ENCODE measurements at regions not wholly inside any gene's neighbourhood (a gene's known extent, or its start where the extent isn't known, plus 50 kb on each side); places are given as distances from the start of the nearest gene placed in this dataset.
"Not testable (repeated sequence)": the region's sequence is repeated elsewhere in the genome, so short reads cannot be mapped to it uniquely, and the experiment has no call there.

DNA sequence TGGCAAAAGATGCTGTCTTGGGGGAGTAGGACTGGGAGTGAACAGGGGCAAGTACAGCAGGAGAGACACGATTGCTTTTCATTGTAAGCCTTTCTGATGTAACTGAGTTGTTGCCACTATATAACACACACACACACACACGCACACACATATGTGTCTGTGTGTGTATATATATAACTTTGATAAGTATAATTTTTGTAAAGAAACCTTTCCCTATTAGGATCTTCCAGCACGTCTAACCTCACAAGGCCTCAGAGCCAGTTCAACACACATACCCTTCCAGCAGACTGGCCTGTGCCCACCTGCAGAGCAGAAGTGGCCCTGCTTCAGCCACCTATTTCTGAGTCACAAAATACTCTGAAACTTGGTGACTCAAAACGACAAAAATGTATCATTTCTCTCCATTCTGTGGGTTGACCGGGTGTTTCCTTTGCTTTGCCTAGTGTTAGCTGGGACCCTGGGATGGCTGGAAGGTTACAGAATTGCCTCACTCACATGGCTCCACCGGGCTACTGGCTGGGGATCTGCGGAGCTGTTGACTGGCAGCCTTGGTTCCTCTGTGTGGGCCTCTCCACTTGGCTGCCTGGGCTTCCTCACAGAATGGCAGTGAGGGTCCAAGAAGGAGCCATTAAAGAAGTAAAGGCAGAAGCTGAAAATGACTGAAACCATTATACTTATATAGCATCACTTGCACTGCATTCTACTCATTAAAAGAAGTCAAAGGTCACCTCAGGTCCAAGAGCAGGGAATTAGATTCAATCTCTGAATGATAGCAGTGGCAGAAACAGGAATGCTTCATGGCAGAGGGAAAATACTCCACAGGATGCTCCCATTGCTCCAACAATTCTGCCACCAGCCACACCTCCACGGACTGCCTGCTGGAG is 126.4 kb downstream of the BANF2 start:
- no peak for DNase-seq
- ATAC-seq: peak; percentile 66 to 74
- H3K4me3 Mint-ChIP-seq: no peak overlapping the region

GRCh38 chr20:17825252-17825959 is 125.6 kb downstream of the BANF2 start:
- DNase-seq (no peak), ATAC-seq (no peak)
- Mint-ChIP-seq H3K4me1 (ENCODE audit: low read depth) (no peaks in the 10 kb centered on the region), H3K36me3 (ENCODE audit: insufficient read depth) (no peaks in the 10 kb centered on the region), H3K4me3 (no peak overlapping the region), H3K9me3 (no peaks in the 10 kb centered on the region), H3K27me3 (ENCODE audit: low read depth) (no peaks in the 10 kb centered on the region)

More for the DNA sequence above, 126.4 kb downstream of the BANF2 start:
- Mint-ChIP-seq H3K4me1 (ENCODE audit: low read depth) (no peaks in the 10 kb centered on the region), H3K36me3 (ENCODE audit: insufficient read depth) (no peaks in the 10 kb centered on the region), H3K27me3 (ENCODE audit: low read depth) (no peaks in the 10 kb centered on the region), H3K9me3 (no peaks in the 10 kb centered on the region)

- no peaks in the 10 kb centered on the region for H3K36me3 Mint-ChIP-seq (ENCODE audit: insufficient read depth)
- H3K27me3 Mint-ChIP-seq (ENCODE audit: low read depth): no peaks in the 10 kb centered on the region
- H3K4me1 Mint-ChIP-seq (ENCODE audit: low read depth): no peaks in the 10 kb centered on the region
- DNase-seq (no peak), ATAC-seq (no peak)
- no peaks in the 10 kb centered on the region for H3K9me3 Mint-ChIP-seq
- no peak overlapping the region for H3K4me3 Mint-ChIP-seq
Observed at GRCh38 chr20:17824676-17825251, 125.0 kb downstream of the BANF2 start.

- no peak for ATAC-seq
- no peak for DNase-seq
- H3K4me3 Mint-ChIP-seq: no peak overlapping the region
- H3K4me1 Mint-ChIP-seq (ENCODE audit: low read depth): no peaks in the 10 kb centered on the region
- no peaks in the 10 kb centered on the region for H3K36me3 Mint-ChIP-seq (ENCODE audit: insufficient read depth)
- no peaks in the 10 kb centered on the region for H3K27me3 Mint-ChIP-seq (ENCODE audit: low read depth)
- peaks cover 5% of the 10 kb centered on the region for H3K9me3 Mint-ChIP-seq
Observed at GRCh38 chr20:17823409-17824144, 123.8 kb downstream of the BANF2 start.

- ATAC-seq (no peak), DNase-seq (no peak)
- H3K27me3 Mint-ChIP-seq (ENCODE audit: low read depth): no peaks in the 10 kb centered on the region
- no peaks in the 10 kb centered on the region for H3K36me3 Mint-ChIP-seq (ENCODE audit: insufficient read depth)
- H3K9me3 Mint-ChIP-seq: peaks cover 5% of the 10 kb centered on the region
- no peaks in the 10 kb centered on the region for H3K4me1 Mint-ChIP-seq (ENCODE audit: low read depth)
- no peak overlapping the region for H3K4me3 Mint-ChIP-seq
Observed at GRCh38 chr20:17822540-17823408, 123.0 kb downstream of the BANF2 start.

DNA sequence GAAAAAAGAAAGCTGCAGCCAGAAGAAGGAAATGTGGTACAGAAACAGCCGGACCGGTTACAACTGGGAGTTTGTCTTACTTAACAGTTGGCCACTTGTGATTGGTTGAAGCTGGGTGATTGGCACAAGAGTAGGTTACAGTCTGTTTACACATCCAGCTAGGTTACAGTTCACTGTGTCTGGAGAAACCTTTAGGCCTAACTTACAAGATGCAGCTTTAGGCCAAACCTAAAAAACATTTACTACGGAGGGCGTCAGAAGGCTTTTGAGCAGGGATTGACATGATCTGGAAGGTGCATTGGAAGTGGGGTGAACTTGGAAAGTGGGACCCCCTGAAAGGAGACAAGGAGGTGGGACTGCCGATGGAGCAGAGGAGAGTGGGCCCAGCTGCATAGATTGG is 122.3 kb downstream of the BANF2 start:
- DNase-seq (no peak), ATAC-seq (no peak)
- Mint-ChIP-seq H3K9me3 (peaks cover 5% of the 10 kb centered on the region), H3K4me1 (ENCODE audit: low read depth) (no peaks in the 10 kb centered on the region), H3K4me3 (no peak overlapping the region), H3K27me3 (ENCODE audit: low read depth) (no peaks in the 10 kb centered on the region), H3K36me3 (ENCODE audit: insufficient read depth) (no peaks in the 10 kb centered on the region)

DNA sequence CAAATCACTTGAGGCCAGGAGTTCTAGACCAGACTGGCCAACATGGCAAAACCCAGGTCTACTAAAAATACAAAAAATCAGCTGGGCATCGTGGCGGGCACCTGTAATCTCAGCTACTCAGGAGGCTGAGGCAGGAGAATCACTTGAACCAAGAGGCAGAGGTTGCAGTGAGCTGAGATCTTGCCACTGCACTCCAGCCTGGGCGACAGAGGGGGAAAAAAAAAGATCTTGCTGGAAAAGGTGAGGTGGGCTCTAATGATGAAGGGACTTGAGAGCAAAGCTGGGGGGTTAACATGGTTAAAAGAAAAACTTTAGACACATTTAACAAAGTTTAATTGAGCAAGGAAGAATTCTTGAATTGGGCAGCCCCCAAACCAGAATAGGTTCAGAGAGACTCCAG is 121.8 kb downstream of the BANF2 start:
- not testable (repeated sequence) for H3K9me3 Mint-ChIP-seq; H3K4me3 Mint-ChIP-seq; DNase-seq; H3K36me3 Mint-ChIP-seq (ENCODE audit: insufficient read depth); H3K27me3 Mint-ChIP-seq (ENCODE audit: low read depth); H3K4me1 Mint-ChIP-seq (ENCODE audit: low read depth); ATAC-seq

GRCh38 chr20:17819395-17820093 is 119.8 kb downstream of the BANF2 start:
- ATAC-seq (no peak), DNase-seq (no peak)
- Mint-ChIP-seq H3K4me3 (no peak overlapping the region), H3K9me3 (peaks cover 5% of the 10 kb centered on the region), H3K27me3 (ENCODE audit: low read depth) (no peaks in the 10 kb centered on the region), H3K36me3 (ENCODE audit: insufficient read depth) (no peaks in the 10 kb centered on the region), H3K4me1 (ENCODE audit: low read depth) (no peaks in the 10 kb centered on the region)

DNA sequence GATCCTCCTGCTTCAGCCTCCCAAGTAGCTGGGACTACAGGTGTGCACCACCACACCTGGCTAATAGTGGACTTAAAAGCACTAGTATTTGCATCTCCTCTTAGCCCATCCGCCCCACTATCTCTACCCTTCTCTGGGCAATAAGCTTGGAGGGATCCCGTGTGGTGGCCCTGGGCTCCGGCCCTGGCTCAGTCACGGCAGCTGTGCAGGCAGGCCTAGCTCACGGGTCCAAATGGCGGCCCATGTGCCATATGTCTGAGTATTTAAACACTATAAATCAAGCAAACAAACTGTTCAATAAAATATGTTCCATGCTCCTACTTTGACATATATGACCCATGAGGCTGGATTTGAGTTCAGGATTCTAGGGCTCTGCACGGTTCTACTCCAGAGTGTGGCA is 118.4 kb downstream of the BANF2 start:
- Mint-ChIP-seq H3K9me3 (peaks cover 5% of the 10 kb centered on the region), H3K27me3 (ENCODE audit: low read depth) (no peaks in the 10 kb centered on the region), H3K4me3 (no peak overlapping the region), H3K4me1 (ENCODE audit: low read depth) (no peaks in the 10 kb centered on the region), H3K36me3 (ENCODE audit: insufficient read depth) (no peaks in the 10 kb centered on the region)
- no peak for ATAC-seq
- DNase-seq: no peak

- Mint-ChIP-seq H3K27me3 (ENCODE audit: low read depth) (no peaks in the 10 kb centered on the region), H3K4me3 (no peak overlapping the region), H3K4me1 (ENCODE audit: low read depth) (no peaks in the 10 kb centered on the region), H3K9me3 (peaks cover 5% of the 10 kb centered on the region), H3K36me3 (ENCODE audit: insufficient read depth) (no peaks in the 10 kb centered on the region)
- no peak for ATAC-seq
- no peak for DNase-seq
Observed at GRCh38 chr20:17816804-17817587, 117.2 kb downstream of the BANF2 start.

GRCh38 chr20:17811628-17811965 is 111.8 kb downstream of the BANF2 start:
- Mint-ChIP-seq H3K27me3 (ENCODE audit: low read depth) (no peaks in the 10 kb centered on the region), H3K4me3 (no peak overlapping the region), H3K4me1 (ENCODE audit: low read depth) (no peaks in the 10 kb centered on the region), H3K9me3 (no peaks in the 10 kb centered on the region), H3K36me3 (ENCODE audit: insufficient read depth) (no peaks in the 10 kb centered on the region)
- ATAC-seq (no peak), DNase-seq (no peak)

DNA sequence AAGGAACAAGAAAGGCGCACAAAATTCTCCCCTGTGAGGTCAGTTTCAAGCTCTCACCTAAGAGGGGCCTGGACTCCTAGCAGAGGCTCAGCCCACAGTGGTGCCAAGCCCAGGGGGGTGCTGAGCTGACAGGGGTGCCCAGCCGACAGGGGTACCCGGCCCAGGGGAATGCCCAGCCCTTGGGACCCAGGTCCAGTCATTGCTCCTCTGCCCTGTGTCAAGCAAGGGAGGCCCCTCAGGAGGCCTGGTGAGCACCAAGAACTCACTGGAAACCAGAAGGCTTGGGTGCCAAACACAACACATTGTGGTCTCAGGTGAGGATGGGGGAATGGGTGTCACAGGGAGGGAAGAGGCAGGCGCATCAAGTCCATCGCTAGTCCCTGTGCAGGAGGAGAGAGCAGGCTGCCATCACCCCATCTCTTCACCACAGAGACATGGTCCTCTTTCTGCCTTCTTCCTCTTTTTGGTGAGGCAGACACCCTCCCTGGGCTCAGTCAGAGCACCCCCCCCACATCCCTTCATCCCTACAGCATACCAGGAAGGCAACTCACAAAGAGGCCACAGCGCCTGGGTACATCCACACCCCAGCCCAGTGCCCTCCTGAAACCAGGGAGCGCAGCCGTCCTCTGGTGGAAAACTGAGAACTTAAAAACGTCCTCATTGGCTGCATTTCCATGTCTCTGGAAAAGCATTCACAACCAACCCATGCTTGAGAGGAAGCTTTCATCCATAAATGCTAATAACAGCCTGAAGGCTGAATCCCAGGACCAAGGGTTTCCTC is 111.3 kb downstream of the BANF2 start:
- Mint-ChIP-seq H3K9me3 (no peaks in the 10 kb centered on the region), H3K4me1 (ENCODE audit: low read depth) (no peaks in the 10 kb centered on the region), H3K4me3 (no peak overlapping the region), H3K27me3 (ENCODE audit: low read depth) (no peaks in the 10 kb centered on the region), H3K36me3 (ENCODE audit: insufficient read depth) (no peaks in the 10 kb centered on the region)
- no peak for ATAC-seq
- DNase-seq: no peak

Measured in activated T-cell treated with anti-CD3 and anti-CD28 coated beads, Interleukin-2, amount 50 U/mL, for 4 hours (primary cell).